ENCODE measurements at regions not wholly inside any gene's neighbourhood (a gene's known extent, or its start where the extent isn't known, plus 50 kb on each side); places are given as distances from the start of the nearest gene placed in this dataset.

- TF ChIP-seq, protein P1, sequence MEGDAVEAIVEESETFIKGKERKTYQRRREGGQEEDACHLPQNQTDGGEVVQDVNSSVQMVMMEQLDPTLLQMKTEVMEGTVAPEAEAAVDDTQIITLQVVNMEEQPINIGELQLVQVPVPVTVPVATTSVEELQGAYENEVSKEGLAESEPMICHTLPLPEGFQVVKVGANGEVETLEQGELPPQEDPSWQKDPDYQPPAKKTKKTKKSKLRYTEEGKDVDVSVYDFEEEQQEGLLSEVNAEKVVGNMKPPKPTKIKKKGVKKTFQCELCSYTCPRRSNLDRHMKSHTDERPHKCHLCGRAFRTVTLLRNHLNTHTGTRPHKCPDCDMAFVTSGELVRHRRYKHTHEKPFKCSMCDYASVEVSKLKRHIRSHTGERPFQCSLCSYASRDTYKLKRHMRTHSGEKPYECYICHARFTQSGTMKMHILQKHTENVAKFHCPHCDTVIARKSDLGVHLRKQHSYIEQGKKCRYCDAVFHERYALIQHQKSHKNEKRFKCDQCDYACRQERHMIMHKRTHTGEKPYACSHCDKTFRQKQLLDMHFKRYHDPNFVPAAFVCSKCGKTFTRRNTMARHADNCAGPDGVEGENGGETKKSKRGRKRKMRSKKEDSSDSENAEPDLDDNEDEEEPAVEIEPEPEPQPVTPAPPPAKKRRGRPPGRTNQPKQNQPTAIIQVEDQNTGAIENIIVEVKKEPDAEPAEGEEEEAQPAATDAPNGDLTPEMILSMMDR (optimal IDR thresholded peaks at IDR 0.05 in 1 of 3, IDR thresholded peaks at IDR 0.05 in 1 of 3, conservative IDR thresholded peaks at IDR 0.05 in 1 of 3; ENCODE audit: extremely low read depth in 1 of 3, insufficient read depth in 2 of 3, low read length in 3 of 3): no peak
- TF ChIP-seq EZH2 (IDR thresholded peaks at IDR 0.05; ENCODE audit: low read length): no peak
- no peak overlapping the region for H2AFZ ChIP-seq (ENCODE audit: control insufficient read depth, low read length)
- no peaks in the 10 kb centered on the region for H3K4me1 ChIP-seq (ENCODE audit: control insufficient read depth, extremely low read depth, insufficient read depth, low read length)
- H3K4me2 ChIP-seq (ENCODE audit: control insufficient read depth, extremely low read depth, insufficient read depth, low read depth, low read length): no peak overlapping the region
- peaks cover 2% of the 10 kb centered on the region for H3K27me3 ChIP-seq (ENCODE audit: control insufficient read depth, extremely low read depth, insufficient read depth, low read length)
- no peaks in the 10 kb centered on the region for H3K36me3 ChIP-seq (ENCODE audit: control insufficient read depth in 2 of 2, extremely low read depth in 1 of 2, insufficient read depth in 2 of 2, low read length in 2 of 2)
- no peak overlapping the region for H3K27ac ChIP-seq (ENCODE audit: control insufficient read depth, insufficient read depth, low read length)
- no peak for FAIRE-seq
- no peak overlapping the region for H3K4me3 ChIP-seq (ENCODE audit: control insufficient read depth in 2 of 3, extremely low read depth in 1 of 3, insufficient read depth in 2 of 3, low read depth in 1 of 3, low read length in 3 of 3)
- H3K9me3 ChIP-seq (ENCODE audit: control insufficient read depth, low read depth, low read length): no peaks in the 10 kb centered on the region
- no peak for DNase-seq (ENCODE audit: low read depth, low spot score)
- no peak overlapping the region for H3K9ac ChIP-seq (ENCODE audit: control insufficient read depth, extremely low read depth, insufficient read depth, low read length)
- no peaks in the 10 kb centered on the region for H3K9me1 ChIP-seq (ENCODE audit: control insufficient read depth, extremely low read depth, insufficient read depth, low read length)
- dilution Hi-C loops (cut with MboI; ENCODE audit: extremely low pct_ligation_motif_present, low sequenced_read_pairs): no loop called here
- no peaks in the 10 kb centered on the region for H3K79me2 ChIP-seq (ENCODE audit: control insufficient read depth, insufficient read depth, low read length)
- H4K20me1 ChIP-seq (ENCODE audit: control insufficient read depth, extremely low read depth, insufficient read depth, low read length): no peaks in the 10 kb centered on the region
These were observed 164.0 kb downstream of the RGS9 start for GRCh38 chr17:65301184-65301583.

DNA sequence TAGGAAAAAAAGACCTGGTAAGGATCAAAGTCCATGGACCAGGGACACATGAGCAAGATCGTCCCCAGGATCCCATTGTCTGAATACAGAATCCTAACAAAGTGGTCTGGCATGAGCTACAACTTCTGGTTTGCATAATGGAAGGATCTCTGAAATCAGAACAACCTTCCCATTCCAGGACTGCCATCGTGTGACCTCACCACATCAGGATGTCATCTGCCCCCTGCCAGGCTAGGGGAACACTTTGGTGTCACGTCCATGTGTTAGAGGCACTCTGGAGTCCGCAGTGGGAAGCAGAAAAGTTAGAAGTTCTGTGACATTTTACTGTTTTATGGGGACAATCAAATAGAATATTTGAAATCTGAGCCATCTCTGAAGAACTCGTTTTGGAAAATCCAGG is 160.7 kb downstream of the RGS9 start:
- no peak overlapping the region for H3K4me2 ChIP-seq (ENCODE audit: control insufficient read depth, extremely low read depth, insufficient read depth, low read depth, low read length)

More for the DNA sequence above, 160.7 kb downstream of the RGS9 start:
- Histone ChIP-seq H3K79me2 (ENCODE audit: control insufficient read depth, insufficient read depth, low read length) (no peaks in the 10 kb centered on the region), H3K4me1 (ENCODE audit: control insufficient read depth, extremely low read depth, insufficient read depth, low read length) (no peaks in the 10 kb centered on the region), H3K27ac (ENCODE audit: control insufficient read depth, insufficient read depth, low read length) (no peak overlapping the region), H4K20me1 (ENCODE audit: control insufficient read depth, extremely low read depth, insufficient read depth, low read length) (no peaks in the 10 kb centered on the region), H2AFZ (ENCODE audit: control insufficient read depth, low read length) (no peak overlapping the region), H3K9ac (ENCODE audit: control insufficient read depth, extremely low read depth, insufficient read depth, low read length) (no peak overlapping the region), H3K4me3 (ENCODE audit: control insufficient read depth in 2 of 3, extremely low read depth in 1 of 3, insufficient read depth in 2 of 3, low read depth in 1 of 3, low read length in 3 of 3) (no peak overlapping the region), H3K9me1 (ENCODE audit: control insufficient read depth, extremely low read depth, insufficient read depth, low read length) (no peaks in the 10 kb centered on the region), H3K36me3 (ENCODE audit: control insufficient read depth in 2 of 2, extremely low read depth in 1 of 2, insufficient read depth in 2 of 2, low read length in 2 of 2) (no peaks in the 10 kb centered on the region), H3K27me3 (ENCODE audit: control insufficient read depth, extremely low read depth, insufficient read depth, low read length) (peaks cover 2% of the 10 kb centered on the region), H3K9me3 (ENCODE audit: control insufficient read depth, low read depth, low read length) (no peaks in the 10 kb centered on the region)
- FAIRE-seq: no peak
- TF ChIP-seq, protein P1 (optimal IDR thresholded peaks at IDR 0.05 in 1 of 3, IDR thresholded peaks at IDR 0.05 in 1 of 3, conservative IDR thresholded peaks at IDR 0.05 in 1 of 3; ENCODE audit: extremely low read depth in 1 of 3, insufficient read depth in 2 of 3, low read length in 3 of 3): no peak
- TF ChIP-seq EZH2 (IDR thresholded peaks at IDR 0.05; ENCODE audit: low read length): no peak
- dilution Hi-C loops (cut with MboI; ENCODE audit: extremely low pct_ligation_motif_present, low sequenced_read_pairs): no loop called here
- DNase-seq (ENCODE audit: low read depth, low spot score): no peak
